KMS-11 (cell line): ENCODE measurements at regions not wholly inside any gene's neighbourhood (a gene's known extent, or its start where the extent isn't known, plus 50 kb on each side); places are given as distances from the start of the nearest gene placed in this dataset.

ENCODE experiments used
- H2AFZ ChIP-seq: fragments of 200-600 bp; sonication (generic); 2 replicates; pipeline ENCODE4 v1.6.1; 2016; ENCODE audit warnings: antibody characterized with exemption, mixed run types, low read depth
- H3K27ac ChIP-seq: fragments of 200-600 bp; sonication (generic); 2 replicates; pipeline ENCODE4 v1.6.1; 2016; ENCODE audit warnings: mild to moderate bottlenecking, mixed run types
- H3K27me3 ChIP-seq: fragments of 200-600 bp; sonication (generic); 2 replicates; pipeline ENCODE4 v1.6.1; 2017; ENCODE audit warnings: mild to moderate bottlenecking, low read depth, mixed run types, moderate library complexity; ENCODE audit not compliant: insufficient read depth
- H3K36me3 ChIP-seq: fragments of 200-600 bp; sonication (generic); 2 replicates; pipeline ENCODE4 v1.6.1; 2017; ENCODE audit warnings: mild to moderate bottlenecking, mixed run types; ENCODE audit not compliant: insufficient read depth
- H3K4me1 ChIP-seq: fragments of 200-600 bp; sonication (generic); 2 replicates; pipeline ENCODE4 v1.6.1; 2016; ENCODE audit warnings: mild to moderate bottlenecking, low read depth, mixed run types; ENCODE audit not compliant: poor library complexity, severe bottlenecking
- H3K4me2 ChIP-seq: fragments of 200-600 bp; sonication (generic); 2 replicates; pipeline ENCODE4 v1.7.0; 2016; ENCODE audit warnings: mild to moderate bottlenecking, mixed run types
- H3K4me3 ChIP-seq: fragments of 200-600 bp; sonication (generic); IDR thresholded peaks from 2 replicates; pipeline ENCODE4 v1.6.1; 2017; ENCODE audit warnings: low read depth, low read length, mixed read lengths; ENCODE audit not compliant: insufficient read depth
- H3K79me2 ChIP-seq: fragments of 200-600 bp; sonication (generic); 2 replicates; pipeline ENCODE4 v1.6.1; 2016; ENCODE audit warnings: low read depth, mixed run types; ENCODE audit not compliant: insufficient read depth
- H3K9ac ChIP-seq: fragments of 200-600 bp; sonication (generic); 2 replicates; pipeline ENCODE4 v1.6.1; 2016; ENCODE audit warnings: mild to moderate bottlenecking, mixed run types
- H4K20me1 ChIP-seq: fragments of 200-600 bp; sonication (generic); 2 replicates; pipeline ENCODE4 v1.6.1; 2016; ENCODE audit warnings: mild to moderate bottlenecking, mixed run types; ENCODE audit not compliant: insufficient read depth
- CTCF ChIP-seq: fragments of 200-600 bp; sonication (generic); conservative IDR thresholded peaks from 2 replicates; pipeline ENCODE4 v1.6.1; 2017; ENCODE audit warnings: low read depth, mild to moderate bottlenecking, antibody characterized with exemption, low read length, moderate library complexity, mixed read lengths

- Histone ChIP-seq H3K4me1 (no peaks in the 10 kb centered on the region), H4K20me1 (no peaks in the 10 kb centered on the region), H3K79me2 (no peaks in the 10 kb centered on the region), H3K9ac (no peak overlapping the region), H3K36me3 (no peaks in the 10 kb centered on the region), H2AFZ (no peak overlapping the region), H3K4me2 (no peak overlapping the region), H3K27ac (no peak overlapping the region), H3K27me3 (no peaks in the 10 kb centered on the region), H3K4me3 (no peak overlapping the region)
- TF ChIP-seq CTCF, result no peak
Measured at GRCh38 chr5:34543687-34544086, 112.4 kb upstream of the RAI14 start.

GRCh38 chr5:34544403-34544802 is 111.7 kb upstream of the RAI14 start:
- TF ChIP-seq CTCF, result no peak
- H3K4me2 ChIP-seq, result no peak overlapping the region

GRCh38 chr5:34545164-34545563 is 111.0 kb upstream of the RAI14 start:
- Histone ChIP-seq H3K36me3 (no peaks in the 10 kb centered on the region), H3K4me1 (no peaks in the 10 kb centered on the region), H3K4me2 (no peak overlapping the region), H3K79me2 (no peaks in the 10 kb centered on the region), H2AFZ (no peak overlapping the region), H3K9ac (no peak overlapping the region), H4K20me1 (no peaks in the 10 kb centered on the region), H3K27ac (no peak overlapping the region), H3K27me3 (no peaks in the 10 kb centered on the region), H3K4me3 (no peak overlapping the region)
- TF ChIP-seq CTCF, result no peak

More at GRCh38 chr5:34544403-34544802, 111.7 kb upstream of the RAI14 start:
- Histone ChIP-seq H3K27me3 (no peaks in the 10 kb centered on the region), H3K4me3 (no peak overlapping the region), H3K79me2 (no peaks in the 10 kb centered on the region), H2AFZ (no peak overlapping the region), H4K20me1 (no peaks in the 10 kb centered on the region), H3K9ac (no peak overlapping the region), H3K4me1 (no peaks in the 10 kb centered on the region), H3K27ac (no peak overlapping the region), H3K36me3 (no peaks in the 10 kb centered on the region)

GRCh38 chr5:34545626-34546025 is 110.5 kb upstream of the RAI14 start:
- no peaks in the 10 kb centered on the region for H4K20me1 ChIP-seq
- no peak overlapping the region for H3K4me2 ChIP-seq
- no peak overlapping the region for H2AFZ ChIP-seq
- no peak for TF ChIP-seq CTCF
- no peak overlapping the region for H3K4me3 ChIP-seq
- H3K79me2 ChIP-seq, result no peaks in the 10 kb centered on the region
- H3K4me1 ChIP-seq, result no peaks in the 10 kb centered on the region
- no peaks in the 10 kb centered on the region for H3K36me3 ChIP-seq
- H3K27me3 ChIP-seq, result no peaks in the 10 kb centered on the region
- no peak overlapping the region for H3K9ac ChIP-seq
- H3K27ac ChIP-seq, result no peak overlapping the region
